Erythroblast (primary cell): ENCODE measurements at regions not wholly inside any gene's neighbourhood (a gene's known extent, or its start where the extent isn't known, plus 50 kb on each side); places are given as distances from the start of the nearest gene placed in this dataset.

ENCODE experiments used
- DNase-seq, 2 experiments: peaks; one replicate each; lab custom pipeline; 2025; lab: John Stamatoyannopoulos, UW
- GATA1 ChIP-seq: IDR thresholded peaks from 2 replicates; pipeline ENCODE4 v1.6.1; 2011; ENCODE audit warnings: low read depth, mild to moderate bottlenecking, control low read depth, low read length, moderate library complexity
- POLR2A ChIP-seq: IDR thresholded peaks from 2 replicates; pipeline ENCODE4 v1.6.1; 2011; ENCODE audit warnings: mild to moderate bottlenecking, low read length

- TF ChIP-seq GATA1: no peak
- TF ChIP-seq POLR2A: no peak
- no peak for DNase-seq
Measured at GRCh38 chr9:99465231-99465907, 243.3 kb downstream of the SEC61B start.

DNA sequence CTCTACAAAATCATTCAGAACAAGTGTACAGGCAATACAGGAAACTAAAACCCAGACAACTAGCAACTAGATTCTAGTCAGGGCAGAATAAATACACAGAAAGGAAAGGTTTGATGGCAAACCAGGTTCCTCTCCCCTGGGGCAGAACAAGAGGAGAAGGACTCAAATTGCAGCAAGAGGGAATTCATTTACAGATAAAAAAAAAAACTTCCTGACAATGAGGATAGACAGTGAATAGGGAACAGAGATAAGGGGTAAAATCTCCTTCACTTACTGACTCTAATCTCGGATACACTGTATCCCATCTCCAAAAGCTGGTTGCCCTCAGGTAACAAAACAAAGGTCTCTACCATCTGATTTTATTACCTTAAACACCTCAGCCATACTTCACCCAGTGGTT lies 244.0 kb downstream of the SEC61B start:
- no peak for DNase-seq

GRCh38 chr9:99466781-99467180 lies 244.7 kb downstream of the SEC61B start:
- no peak for TF ChIP-seq POLR2A
- no peak for TF ChIP-seq GATA1
- DNase-seq: no peak

More for the DNA sequence above, 244.0 kb downstream of the SEC61B start:
- no peak for TF ChIP-seq GATA1
- TF ChIP-seq POLR2A: no peak

DNA sequence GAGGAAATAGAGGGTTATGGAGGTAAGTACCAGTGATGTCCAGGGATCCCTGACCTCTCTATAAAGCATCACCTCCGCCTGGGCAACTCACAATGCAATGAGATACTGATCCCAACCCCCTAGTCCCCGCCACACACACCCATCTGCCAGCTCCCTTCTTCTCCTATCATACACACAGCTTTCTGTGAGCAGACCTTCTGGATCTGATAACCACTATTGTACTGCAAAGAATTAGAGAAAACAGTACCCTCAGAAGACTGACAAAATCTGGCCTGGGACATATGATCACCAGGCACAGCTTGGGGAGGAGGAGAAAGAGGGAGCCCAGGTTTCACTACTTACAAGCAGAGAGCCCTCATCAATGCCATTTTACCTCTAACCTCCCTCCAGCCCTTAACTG lies 249.0 kb downstream of the SEC61B start:
- no peak for DNase-seq
- TF ChIP-seq POLR2A: no peak
- no peak for TF ChIP-seq GATA1

GRCh38 chr9:99472240-99472915 lies 250.3 kb downstream of the SEC61B start:
- TF ChIP-seq GATA1 (no peak), POLR2A (no peak)
- DNase-seq: no peak

- TF ChIP-seq GATA1 (no peak), POLR2A (no peak)
- no peak for DNase-seq
Measured at GRCh38 chr9:99472916-99473245, 250.8 kb downstream of the SEC61B start.

GRCh38 chr9:99474186-99474585 lies 252.1 kb downstream of the SEC61B start:
- no peak for DNase-seq
- TF ChIP-seq POLR2A (no peak), GATA1 (no peak)

DNA sequence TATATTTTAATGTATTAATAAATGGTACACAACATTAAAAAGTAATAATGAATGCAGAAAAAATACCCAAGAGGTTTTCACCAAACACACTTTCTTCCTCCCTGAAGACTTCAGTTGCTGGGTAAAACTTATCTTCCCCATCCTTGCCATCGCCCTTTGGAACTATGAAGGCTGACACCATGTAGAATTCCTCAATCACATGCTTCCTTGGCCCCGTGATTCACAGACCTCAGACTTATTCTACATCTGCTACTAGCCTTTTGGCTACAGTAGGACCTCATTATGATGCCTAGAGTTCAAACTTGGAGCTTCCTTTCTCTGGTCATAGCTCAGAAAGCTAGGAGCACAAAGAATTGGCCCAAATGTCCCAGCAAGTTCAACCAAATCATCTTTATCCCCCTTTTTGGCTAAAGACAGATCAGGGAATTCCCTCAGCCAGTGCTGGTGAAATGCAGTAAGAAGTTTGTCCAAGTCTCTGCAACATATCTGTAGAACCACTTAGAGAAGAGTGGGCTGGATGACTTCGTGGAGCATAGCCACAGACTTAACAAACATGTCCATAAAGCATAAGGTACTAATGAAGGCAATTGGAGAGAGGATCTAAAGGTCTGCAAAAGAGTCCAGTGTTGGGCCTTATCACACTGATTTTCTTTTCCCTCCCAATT lies 253.5 kb downstream of the SEC61B start:
- no peak for DNase-seq
- TF ChIP-seq POLR2A (no peak), GATA1 (no peak)

GRCh38 chr9:99478469-99479027 lies 256.5 kb downstream of the SEC61B start:
- no peak for TF ChIP-seq GATA1
- no peak for TF ChIP-seq POLR2A
- no peak for DNase-seq

DNA sequence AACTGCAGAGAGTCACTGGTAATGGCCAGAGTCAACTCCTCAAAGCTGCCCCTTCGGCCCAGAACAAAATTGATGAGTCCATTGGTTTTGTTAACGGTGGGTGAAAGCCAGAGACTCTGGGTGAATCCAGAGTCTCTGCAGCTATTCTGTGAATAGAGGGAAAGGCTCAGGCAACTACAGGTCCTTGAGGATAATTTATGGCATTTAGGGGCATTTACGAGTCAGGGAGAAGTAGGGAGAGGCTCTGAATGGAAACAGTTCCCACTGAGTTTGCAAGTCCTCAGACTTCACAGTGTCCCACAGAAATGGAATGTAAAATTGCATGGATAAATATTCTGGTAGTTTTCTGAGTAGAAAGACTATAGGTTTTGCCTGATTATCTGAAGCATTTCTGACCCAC lies 257.8 kb downstream of the SEC61B start:
- TF ChIP-seq GATA1: no peak
- DNase-seq: no peak

DNA sequence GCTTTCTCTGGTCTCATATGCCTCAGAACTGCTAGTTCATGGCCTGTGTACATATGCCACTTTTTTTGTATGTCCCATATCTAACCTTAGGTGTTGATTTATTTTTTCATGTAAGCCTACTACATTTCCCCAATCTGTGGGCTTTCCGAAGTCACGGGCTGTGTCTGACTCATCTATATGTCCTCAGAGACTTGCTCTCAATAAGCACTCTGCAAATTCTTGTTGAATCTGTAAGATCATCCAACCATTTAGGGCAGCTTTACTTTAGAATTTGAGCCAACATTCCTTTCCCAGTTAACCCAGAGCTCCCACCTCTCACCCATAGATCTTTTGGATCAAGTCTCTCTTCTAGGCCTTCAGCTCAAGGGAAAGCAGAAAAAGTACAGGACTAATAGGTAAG lies 263.4 kb downstream of the SEC61B start:
- DNase-seq: no peak
- TF ChIP-seq GATA1 (no peak), POLR2A (no peak)

DNA sequence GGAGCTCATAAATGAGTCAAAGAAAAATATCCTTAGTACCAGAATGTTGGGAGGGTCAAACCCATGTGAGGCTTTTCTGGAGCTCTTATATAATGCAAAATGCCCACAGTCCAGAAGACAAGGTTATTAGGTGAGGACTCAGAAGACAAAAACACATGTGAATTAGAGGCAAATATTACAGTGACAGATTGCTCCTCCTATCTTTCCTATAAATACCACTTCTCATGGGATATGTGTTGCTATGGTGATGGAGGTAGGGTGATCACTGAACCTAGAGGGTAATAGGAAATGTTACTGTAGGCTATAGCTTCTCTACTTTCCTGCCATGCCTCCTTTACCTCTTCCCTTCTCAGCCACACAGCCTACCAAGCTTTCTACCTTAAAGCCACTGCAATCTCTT lies 264.6 kb downstream of the SEC61B start:
- DNase-seq: no peak

GRCh38 chr9:99488131-99489059 lies 266.3 kb downstream of the SEC61B start:
- TF ChIP-seq GATA1 (no peak), POLR2A (no peak)

More for the DNA sequence above, 264.6 kb downstream of the SEC61B start:
- TF ChIP-seq POLR2A: no peak
- TF ChIP-seq GATA1: no peak

DNA sequence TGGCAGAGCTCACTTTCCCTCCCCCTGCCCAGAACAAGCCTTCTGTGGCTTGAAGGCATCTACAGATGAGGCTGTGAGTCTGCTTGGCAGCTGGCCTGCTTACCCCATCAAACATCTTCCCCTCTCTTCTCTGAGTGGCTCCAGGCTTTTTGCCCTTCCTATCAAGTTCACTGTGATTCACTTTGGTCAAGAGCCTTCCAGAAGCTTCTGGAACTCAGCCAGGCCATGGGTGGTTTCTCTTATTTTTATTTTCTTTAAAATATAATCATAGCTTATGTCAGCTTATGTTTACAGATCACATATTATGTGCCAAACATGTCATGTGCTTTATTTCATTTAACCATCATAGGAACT lies 267.0 kb downstream of the SEC61B start:
- DNase-seq: no peak
- TF ChIP-seq GATA1 (no peak), POLR2A (no peak)

More at GRCh38 chr9:99488131-99489059, 266.3 kb downstream of the SEC61B start:
- DNase-seq: no peak
